IMR-90 (cell line): ENCODE measurements at regions not wholly inside any gene's neighbourhood (a gene's known extent, or its start where the extent isn't known, plus 50 kb on each side); places are given as distances from the start of the nearest gene placed in this dataset.
A peak's percentile ranks its signal among the peaks of the same experiment; 100 is the strongest.

Experiments used
- ATAC-seq: fragments of 200-7000 bp; cut with Tn5 transposase; 2 replicates; pipeline ENCODE4 v1.9.1; 2020; ENCODE audit warnings: low read depth, mild to moderate bottlenecking, moderate library complexity
- BruUV-seq: library from RNA; stranded (reverse); fragments of 400-500 nt; replicated peaks from 2 replicates; lab custom pipeline; 2021; lab: Mats Ljungman, UMichigan
- CTCF ChIA-PET: fragments of 300-600 bp; formaldehyde crosslinking; extraction: SDS; loops from one replicate; lab custom pipeline; 2021; ENCODE audit warnings: antibody characterized with exemption; lab: Yijun Ruan, JAX
- POLR2A ChIA-PET: fragments of 300-600 bp; sonication (Branson Sonifier 250); formaldehyde crosslinking; loops from one replicate; lab custom pipeline; 2022; ENCODE audit warnings: antibody characterized with exemption; ENCODE audit not compliant: unreplicated experiment; lab: Charles Lee
- DNase-seq: peaks from one replicate; pipeline ENCODE4 v3.0.0; 2013
- H2AFZ ChIP-seq: replicated peaks from 2 replicates; pipeline ENCODE3; 2013; ENCODE audit warnings: low read length, mild to moderate bottlenecking; ENCODE audit not compliant: poor library complexity
- H2AK5ac ChIP-seq: 2 replicates; pipeline ENCODE4 v1.6.1; 2013; ENCODE audit warnings: low read depth, low read length, inconsistent platforms
- H2AK9ac ChIP-seq: replicated peaks from 2 replicates; pipeline ENCODE3; 2013; ENCODE audit warnings: mild to moderate bottlenecking, low read depth, low read length, moderate library complexity; ENCODE audit not compliant: poor library complexity
- H2BK120ac ChIP-seq: 2 replicates; pipeline ENCODE4 v1.6.1; 2013; ENCODE audit warnings: low read depth, low read length, inconsistent platforms
- H2BK15ac ChIP-seq: 3 replicates; pipeline ENCODE4 v1.6.1; 2013; ENCODE audit warnings: low read depth, low read length, inconsistent platforms
- H2BK20ac ChIP-seq: 2 replicates; pipeline ENCODE4 v1.6.1; 2013; ENCODE audit warnings: low read depth, mild to moderate bottlenecking, inconsistent platforms, low read length, moderate library complexity
- H2BK5ac ChIP-seq: 2 replicates; pipeline ENCODE4 v1.6.1; 2013; ENCODE audit warnings: mild to moderate bottlenecking, low read depth, low read length, inconsistent platforms; ENCODE audit not compliant: poor library complexity, severe bottlenecking
- H3K14ac ChIP-seq: replicated peaks from 2 replicates; pipeline ENCODE4 v1.6.1; 2013; ENCODE audit warnings: low read depth, low read length, inconsistent platforms
- H3K18ac ChIP-seq: 2 replicates; pipeline ENCODE4 v1.6.1; 2013; ENCODE audit warnings: low read depth, low read length, control low read depth
- H3K23ac ChIP-seq: 2 replicates; pipeline ENCODE4 v1.6.1; 2013; ENCODE audit warnings: low read depth, low read length, inconsistent platforms
- H3K27ac ChIP-seq: 2 replicates; pipeline ENCODE4 v1.5.1; 2013; ENCODE audit warnings: mild to moderate bottlenecking, control low read depth, low read length; ENCODE audit not compliant: insufficient read depth
- H3K27me3 ChIP-seq: 2 replicates; pipeline ENCODE4 v1.6.1; 2013; ENCODE audit warnings: low read length; ENCODE audit not compliant: control insufficient read depth, insufficient read depth
- H3K36me3 ChIP-seq: 2 replicates; pipeline ENCODE4 v1.6.1; 2013; ENCODE audit warnings: low read length, mixed read lengths; ENCODE audit not compliant: control insufficient read depth, insufficient read depth
- H3K4ac ChIP-seq: 2 replicates; pipeline ENCODE4 v1.6.1; 2013; ENCODE audit warnings: low read depth, low read length, inconsistent platforms
- H3K4me1 ChIP-seq: 2 replicates; pipeline ENCODE4 v1.6.1; 2013; ENCODE audit warnings: low read length, mixed read lengths; ENCODE audit not compliant: control insufficient read depth, insufficient read depth
- H3K4me2 ChIP-seq: 2 replicates; pipeline ENCODE4 v1.6.1; 2013; ENCODE audit warnings: low read depth, mild to moderate bottlenecking, control low read depth, low read length, moderate library complexity
- H3K4me3 ChIP-seq: 2 replicates; pipeline ENCODE4 v1.5.1; 2013; ENCODE audit warnings: low read depth, mild to moderate bottlenecking, control low read depth, low read length, moderate library complexity; ENCODE audit not compliant: insufficient read depth
- H3K56ac ChIP-seq: 2 replicates; pipeline ENCODE4 v1.6.1; 2013; ENCODE audit warnings: low read length, inconsistent platforms; ENCODE audit not compliant: insufficient read depth; ENCODE audit errors: extremely low read depth
- H3K79me1 ChIP-seq, 2 experiments: 2 replicates each; pipeline ENCODE4 v1.6.1; 2013; ENCODE audit warnings: low read length in 2 of 2, inconsistent platforms in 1 of 2, low read depth in 1 of 2
- H3K9ac ChIP-seq: 2 replicates; pipeline ENCODE4 v1.6.1; 2013; ENCODE audit warnings: low read depth, low read length, control low read depth
- H3K9me1 ChIP-seq: 2 replicates; pipeline ENCODE4 v1.6.1; 2013; ENCODE audit warnings: low read length, inconsistent platforms; ENCODE audit not compliant: insufficient read depth
- H3K9me3 ChIP-seq: 2 replicates; pipeline ENCODE4 v1.6.1; 2013; ENCODE audit warnings: low read length; ENCODE audit not compliant: control insufficient read depth, insufficient read depth
- H4K20me1 ChIP-seq: 2 replicates; pipeline ENCODE4 v1.6.1; 2013; ENCODE audit warnings: low read length, inconsistent platforms; ENCODE audit not compliant: insufficient read depth
- H4K5ac ChIP-seq: 2 replicates; pipeline ENCODE4 v1.6.1; 2013; ENCODE audit warnings: mild to moderate bottlenecking, low read depth, low read length, control low read depth
- H4K8ac ChIP-seq, 2 experiments: 2 replicates each; pipeline ENCODE4 v1.6.1; 2013; ENCODE audit warnings: low read depth in 2 of 2, low read length in 2 of 2, control low read depth in 1 of 2, inconsistent platforms in 1 of 2
- H4K91ac ChIP-seq: 2 replicates; pipeline ENCODE4 v1.6.1; 2013; ENCODE audit warnings: low read depth, low read length, inconsistent platforms; ENCODE audit not compliant: insufficient read depth
- MAZ ChIP-seq: IDR thresholded peaks from 2 replicates; pipeline ENCODE4 v1.6.1; 2012; ENCODE audit warnings: low read depth, mild to moderate bottlenecking, low read length, improper control_type of control experiment, moderate library complexity, borderline replicate concordance
- WGBS, 2 experiments: methylation state at CpG; one replicate each; pipeline versions ENCODE4 v1.1.5 to v1.1.7; 2013; ENCODE audit warnings: missing lambda C conversion rate in 2 of 2; ENCODE audit not compliant: insufficient read length in 1 of 2; ENCODE audit errors: extremely low coverage in 2 of 2; 5-methylcytosine and 5-hydroxymethylcytosine counted together
- dilution Hi-C: fragments of 300-500 bp; cut with HindIII; formaldehyde crosslinking; loops from one replicate; pipeline ENCODE4 v1.14.3; 2018; ENCODE audit warnings: low sequenced_read_pairs; ENCODE audit not compliant: unreplicated experiment
- in situ Hi-C: fragments of 300-500 bp; cut with MboI; formaldehyde crosslinking; loops from 3 replicates; pipeline ENCODE4 v1.14.3; 2019; ENCODE audit warnings: low sequenced_read_pairs, inconsistent platforms, mixed read lengths
- intact Hi-C: fragments of 100-400 bp; cut with micrococcal nuclease; formaldehyde crosslinking; loops from 2 replicates; pipeline ENCODE4 v1.10.0; 2022

GRCh38 chr13:97112446-97113152, 109.5 kb upstream of the MBNL2 start:
- H3K9me3 ChIP-seq: no peaks in the 10 kb centered on the region
- ChIA-PET POLR2A (interaction anchor here (1.1 to 1.2 kb wide), 2 partner anchors 109 to 112 kb away, joined by 5 to 7 read pairs; partner anchors contain the start of gene MBNL2), CTCF (interaction anchor here (1.3 kb wide), 1 partner anchor 100 kb away, joined by 5 read pairs; no protein-coding TSS in a partner anchor)
- peak overlapping the region; percentile 39; the same call in 2 of the 3 replicates for H2BK15ac ChIP-seq
- H2AK5ac ChIP-seq: peak overlapping the region; percentile 54; the same call in 1 of the 2 replicates
- H4K8ac ChIP-seq: peak overlapping the region in 1 of 2 experiments; percentile 45; a peak in 1 of 4 replicates
- peak overlapping the region; percentile 84 for H2BK120ac ChIP-seq
- peak overlapping the region; percentile 35 for H2BK5ac ChIP-seq
- peak overlapping the region; percentile 74 for H4K91ac ChIP-seq
- TF ChIP-seq MAZ: no peak
- no peaks in the 10 kb centered on the region for H3K27me3 ChIP-seq
- no TSS peak for BruUV-seq
- dilution Hi-C loops: no loop called here
- H2AFZ ChIP-seq: peak overlapping the region; percentile 35
- peaks cover 34% of the 10 kb centered on the region for H3K4me1 ChIP-seq
- peaks cover 0 to 7% of the 10 kb centered on the region in 2 experiments; a peak in 2 of 4 replicates for H3K79me1 ChIP-seq
- peaks cover 26% of the 10 kb centered on the region for H3K9me1 ChIP-seq
- DNase-seq: peak; percentile 37
- H4K5ac ChIP-seq: peak overlapping the region; percentile 68; the same call in 1 of the 2 replicates
- H4K20me1 ChIP-seq: no peaks in the 10 kb centered on the region
- H3K4ac ChIP-seq: peak overlapping the region; percentile 75
- no peak overlapping the region for H2AK9ac ChIP-seq
- peak overlapping the region; percentile 44; the same call in 1 of the 2 replicates for H3K18ac ChIP-seq
- peak overlapping the region; percentile 69 for H3K14ac ChIP-seq
- no peak overlapping the region for H3K4me3 ChIP-seq
- peak; percentile 43 for ATAC-seq
- peak overlapping the region; percentile 7 for H3K27ac ChIP-seq
- WGBS, 2 experiments: no CpG with 5 or more reads among the region's 12 CpGs
- in situ Hi-C loops: loop anchor here (10.0 kb wide), 1 partner anchor 242 kb away; no protein-coding TSS in a partner anchor
- peak overlapping the region; percentile 23 for H3K4me2 ChIP-seq
- H3K56ac ChIP-seq: no peak overlapping the region; the same call in 1 of the 2 replicates
- no peaks in the 10 kb centered on the region for H3K36me3 ChIP-seq
- no peak overlapping the region for H3K9ac ChIP-seq
- intact Hi-C loops: loop anchor here (10.0 kb wide), 1 partner anchor 462 kb away; no protein-coding TSS in a partner anchor
- peak overlapping the region; percentile 18; the same call in 1 of the 2 replicates for H3K23ac ChIP-seq
- H2BK20ac ChIP-seq: peak overlapping the region; percentile 91
